Transverse colon (tissue), 4 donors: ENCODE measurements at regions not wholly inside any gene's neighbourhood (a gene's known extent, or its start where the extent isn't known, plus 50 kb on each side); places are given as distances from the start of the nearest gene placed in this dataset.

Experiments
- EP300 ChIP-seq: sonication (generic); formaldehyde crosslinking; IDR thresholded peaks from one replicate; pipeline ENCODE4 v1.6.1; 2017; ENCODE audit warnings: antibody characterized with exemption, low read depth
- POLR2A ChIP-seq: fragments of 450-650 bp; IDR thresholded peaks from one replicate; pipeline ENCODE4 v1.6.1; 2016; ENCODE audit warnings: antibody characterized with exemption, mild to moderate bottlenecking, moderate library complexity
- POLR2AphosphoS5 ChIP-seq, 3 donors: sonication (generic); formaldehyde crosslinking; IDR thresholded peaks; one replicate each; pipeline ENCODE4 v1.6.1; 2016; ENCODE audit warnings: antibody characterized with exemption in 3 of 3
- TF ChIP-seq, protein P1 (sequence below), 5 experiments: fragments of 200-600 bp in 3 of 5; fragments of 450-650 bp in 2 of 5; sonication (generic) in 3 of 5; IDR thresholded peaks; 1 replicate in 2 of 5; 2 replicates in 3 of 5; pipeline ENCODE4 v1.5.1; 2016 to 2017; ENCODE audit warnings: antibody characterized with exemption in 5 of 5, inconsistent platforms in 3 of 5, mild to moderate bottlenecking in 2 of 5, moderate library complexity in 1 of 5

DNA sequence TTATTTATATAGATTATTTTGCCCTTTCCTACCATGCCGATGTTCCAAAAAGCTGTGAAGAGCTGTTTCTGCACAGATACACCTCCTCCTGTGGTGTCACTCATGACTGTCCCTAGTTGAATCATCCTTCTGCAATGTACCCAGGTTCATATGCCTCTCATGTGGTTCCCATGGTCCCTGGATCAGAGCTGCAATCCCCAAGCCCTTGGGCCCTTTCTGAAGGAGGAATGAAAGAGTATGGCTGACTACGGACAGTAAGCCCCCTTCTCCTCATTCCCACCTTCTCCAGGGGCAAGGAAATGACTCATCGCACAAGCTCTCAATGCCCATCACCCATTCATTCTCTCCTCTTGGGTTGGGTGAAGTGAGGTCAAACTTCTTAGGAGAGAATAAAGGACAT, 63.9 kb upstream of the ACVR1 start:
- TF ChIP-seq, protein P1, sequence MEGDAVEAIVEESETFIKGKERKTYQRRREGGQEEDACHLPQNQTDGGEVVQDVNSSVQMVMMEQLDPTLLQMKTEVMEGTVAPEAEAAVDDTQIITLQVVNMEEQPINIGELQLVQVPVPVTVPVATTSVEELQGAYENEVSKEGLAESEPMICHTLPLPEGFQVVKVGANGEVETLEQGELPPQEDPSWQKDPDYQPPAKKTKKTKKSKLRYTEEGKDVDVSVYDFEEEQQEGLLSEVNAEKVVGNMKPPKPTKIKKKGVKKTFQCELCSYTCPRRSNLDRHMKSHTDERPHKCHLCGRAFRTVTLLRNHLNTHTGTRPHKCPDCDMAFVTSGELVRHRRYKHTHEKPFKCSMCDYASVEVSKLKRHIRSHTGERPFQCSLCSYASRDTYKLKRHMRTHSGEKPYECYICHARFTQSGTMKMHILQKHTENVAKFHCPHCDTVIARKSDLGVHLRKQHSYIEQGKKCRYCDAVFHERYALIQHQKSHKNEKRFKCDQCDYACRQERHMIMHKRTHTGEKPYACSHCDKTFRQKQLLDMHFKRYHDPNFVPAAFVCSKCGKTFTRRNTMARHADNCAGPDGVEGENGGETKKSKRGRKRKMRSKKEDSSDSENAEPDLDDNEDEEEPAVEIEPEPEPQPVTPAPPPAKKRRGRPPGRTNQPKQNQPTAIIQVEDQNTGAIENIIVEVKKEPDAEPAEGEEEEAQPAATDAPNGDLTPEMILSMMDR (IDR thresholded peaks at IDR 0.05) = no peak
- TF ChIP-seq POLR2A (no peak), EP300 (no peak), POLR2AphosphoS5 (IDR thresholded peaks at IDR 0.05) (no peak)
